ENCODE measurements at regions not wholly inside any gene's neighbourhood (a gene's known extent, or its start where the extent isn't known, plus 50 kb on each side); places are given as distances from the start of the nearest gene placed in this dataset.
"Not testable (repeated sequence)": the region's sequence is repeated elsewhere in the genome, so short reads cannot be mapped to it uniquely, and the experiment has no call there.

GRCh38 chr5:163893281-163893680, 387.9 kb downstream of the MAT2B start:
- Histone ChIP-seq H3K27me3 (ENCODE audit: control insufficient read depth in 1 of 2, insufficient read depth in 2 of 2, low read length in 1 of 2) (no peaks in the 10 kb centered on the region), H3K4me3 (ENCODE audit: low read length in 2 of 2) (no peak overlapping the region), H3K4me1 (ENCODE audit: control insufficient read depth in 1 of 2, insufficient read depth in 2 of 2, low read length in 2 of 2) (no peaks in the 10 kb centered on the region), H3K9me3 (ENCODE audit: control insufficient read depth, low read length) (peaks cover 1% of the 10 kb centered on the region), H3K36me3 (ENCODE audit: control insufficient read depth in 1 of 2, insufficient read depth in 2 of 2, low read length in 1 of 2) (no peaks in the 10 kb centered on the region), H3K27ac (ENCODE audit: low read depth in 1 of 2, low read length in 2 of 2) (no peak overlapping the region)
- intact Hi-C loops (cut with DNase I), result no loop called here
- ATAC-seq (ENCODE audit: low FRiP score) (no peak), DNase-seq (no peak)
- WGBS, 2 donors, result 50 to 53% methylated on average over 2 of the region's 2 CpGs

- ATAC-seq (ENCODE audit: low FRiP score) (no peak), DNase-seq (no peak)
- Histone ChIP-seq H3K4me1 (ENCODE audit: control insufficient read depth in 1 of 2, insufficient read depth in 2 of 2, low read length in 2 of 2) (no peaks in the 10 kb centered on the region), H3K4me3 (ENCODE audit: low read length in 2 of 2) (no peak overlapping the region), H3K9me3 (ENCODE audit: control insufficient read depth, low read length) (peaks cover 1% of the 10 kb centered on the region), H3K27ac (ENCODE audit: low read depth in 1 of 2, low read length in 2 of 2) (no peak overlapping the region), H3K27me3 (ENCODE audit: control insufficient read depth in 1 of 2, insufficient read depth in 2 of 2, low read length in 1 of 2) (no peaks in the 10 kb centered on the region), H3K36me3 (ENCODE audit: control insufficient read depth in 1 of 2, insufficient read depth in 2 of 2, low read length in 1 of 2) (no peaks in the 10 kb centered on the region)
- intact Hi-C loops (cut with DNase I), result no loop called here
These were observed 389.2 kb downstream of the MAT2B start for GRCh38 chr5:163894645-163895044.

GRCh38 chr5:163898873-163899272, 393.5 kb downstream of the MAT2B start:
- Histone ChIP-seq H3K36me3 (ENCODE audit: control insufficient read depth in 1 of 2, insufficient read depth in 2 of 2, low read length in 1 of 2) (no peaks in the 10 kb centered on the region), H3K4me3 (ENCODE audit: low read length in 2 of 2) (no peak overlapping the region), H3K4me1 (ENCODE audit: control insufficient read depth in 1 of 2, insufficient read depth in 2 of 2, low read length in 2 of 2) (no peaks in the 10 kb centered on the region), H3K27me3 (ENCODE audit: control insufficient read depth in 1 of 2, insufficient read depth in 2 of 2, low read length in 1 of 2) (no peaks in the 10 kb centered on the region), H3K27ac (ENCODE audit: low read depth in 1 of 2, low read length in 2 of 2) (no peak overlapping the region), H3K9me3 (ENCODE audit: control insufficient read depth, low read length) (peaks cover 1% of the 10 kb centered on the region)
- DNase-seq, result no peak
- no peak for ATAC-seq (ENCODE audit: low FRiP score)
- intact Hi-C loops (cut with DNase I), result no loop called here

- H3K27me3 ChIP-seq (ENCODE audit: control insufficient read depth in 1 of 2, insufficient read depth in 2 of 2, low read length in 1 of 2); intact Hi-C loops (cut with DNase I); H3K4me3 ChIP-seq (ENCODE audit: low read length in 2 of 2); ATAC-seq (ENCODE audit: low FRiP score); H3K27ac ChIP-seq (ENCODE audit: low read depth in 1 of 2, low read length in 2 of 2); H3K36me3 ChIP-seq (ENCODE audit: control insufficient read depth in 1 of 2, insufficient read depth in 2 of 2, low read length in 1 of 2); H3K4me1 ChIP-seq (ENCODE audit: control insufficient read depth in 1 of 2, insufficient read depth in 2 of 2, low read length in 2 of 2); DNase-seq; H3K9me3 ChIP-seq (ENCODE audit: control insufficient read depth, low read length): not testable (repeated sequence)
- 59 to 62% methylated on average over 1 of the region's 1 CpG for WGBS, 2 donors
These were observed 402.4 kb downstream of the MAT2B start for GRCh38 chr5:163907783-163908182.

- ATAC-seq (ENCODE audit: low FRiP score) (no peak), DNase-seq (no peak)
- Histone ChIP-seq H3K4me1 (ENCODE audit: control insufficient read depth in 1 of 2, insufficient read depth in 2 of 2, low read length in 2 of 2) (no peaks in the 10 kb centered on the region), H3K4me3 (ENCODE audit: low read length in 2 of 2) (no peak overlapping the region), H3K36me3 (ENCODE audit: control insufficient read depth in 1 of 2, insufficient read depth in 2 of 2, low read length in 1 of 2) (no peaks in the 10 kb centered on the region), H3K9me3 (ENCODE audit: control insufficient read depth, low read length) (no peaks in the 10 kb centered on the region), H3K27ac (ENCODE audit: low read depth in 1 of 2, low read length in 2 of 2) (no peak overlapping the region), H3K27me3 (ENCODE audit: control insufficient read depth in 1 of 2, insufficient read depth in 2 of 2, low read length in 1 of 2) (no peaks in the 10 kb centered on the region)
- WGBS, 2 donors, result 47 to 48% methylated on average over 3 of the region's 3 CpGs
- intact Hi-C loops (cut with DNase I), result no loop called here
These were observed 402.8 kb downstream of the MAT2B start for GRCh38 chr5:163908253-163908652.

- Histone ChIP-seq H3K9me3 (ENCODE audit: control insufficient read depth, low read length) (no peaks in the 10 kb centered on the region), H3K27ac (ENCODE audit: low read depth in 1 of 2, low read length in 2 of 2) (no peak overlapping the region), H3K36me3 (ENCODE audit: control insufficient read depth in 1 of 2, insufficient read depth in 2 of 2, low read length in 1 of 2) (no peaks in the 10 kb centered on the region), H3K27me3 (ENCODE audit: control insufficient read depth in 1 of 2, insufficient read depth in 2 of 2, low read length in 1 of 2) (no peaks in the 10 kb centered on the region), H3K4me1 (ENCODE audit: control insufficient read depth in 1 of 2, insufficient read depth in 2 of 2, low read length in 2 of 2) (no peaks in the 10 kb centered on the region), H3K4me3 (ENCODE audit: low read length in 2 of 2) (no peak overlapping the region)
- no peak for ATAC-seq (ENCODE audit: low FRiP score)
- no peak for DNase-seq
- intact Hi-C loops (cut with DNase I), result no loop called here
- 93% methylated on average over 1 of the region's 1 CpG for WGBS, 2 donors
These were observed 404.8 kb downstream of the MAT2B start for GRCh38 chr5:163910226-163910625.

GRCh38 chr5:163912046-163912445, 406.6 kb downstream of the MAT2B start:
- Histone ChIP-seq H3K36me3 (ENCODE audit: control insufficient read depth in 1 of 2, insufficient read depth in 2 of 2, low read length in 1 of 2) (no peaks in the 10 kb centered on the region), H3K9me3 (ENCODE audit: control insufficient read depth, low read length) (no peaks in the 10 kb centered on the region), H3K4me3 (ENCODE audit: low read length in 2 of 2) (no peak overlapping the region), H3K27me3 (ENCODE audit: control insufficient read depth in 1 of 2, insufficient read depth in 2 of 2, low read length in 1 of 2) (no peaks in the 10 kb centered on the region), H3K4me1 (ENCODE audit: control insufficient read depth in 1 of 2, insufficient read depth in 2 of 2, low read length in 2 of 2) (no peaks in the 10 kb centered on the region), H3K27ac (ENCODE audit: low read depth in 1 of 2, low read length in 2 of 2) (no peak overlapping the region)
- 62 to 79% methylated on average over 4 of the region's 4 CpGs for WGBS, 2 donors
- DNase-seq (no peak), ATAC-seq (ENCODE audit: low FRiP score) (no peak)
- intact Hi-C loops (cut with DNase I), result no loop called here

GRCh38 chr5:163913548-163913947, 408.1 kb downstream of the MAT2B start:
- DNase-seq (no peak), ATAC-seq (ENCODE audit: low FRiP score) (no peak)
- H3K4me3 ChIP-seq (ENCODE audit: low read length in 2 of 2), result no peak overlapping the region
- H3K9me3 ChIP-seq (ENCODE audit: control insufficient read depth, low read length), result no peaks in the 10 kb centered on the region
- intact Hi-C loops (cut with DNase I), result no loop called here
- H3K36me3 ChIP-seq (ENCODE audit: control insufficient read depth in 1 of 2, insufficient read depth in 2 of 2, low read length in 1 of 2), result no peaks in the 10 kb centered on the region
- 77 to 79% methylated on average over 3 of the region's 3 CpGs for WGBS, 2 donors
- H3K4me1 ChIP-seq (ENCODE audit: control insufficient read depth in 1 of 2, insufficient read depth in 2 of 2, low read length in 2 of 2), result no peaks in the 10 kb centered on the region
- H3K27me3 ChIP-seq (ENCODE audit: control insufficient read depth in 1 of 2, insufficient read depth in 2 of 2, low read length in 1 of 2), result no peaks in the 10 kb centered on the region
- no peak overlapping the region for H3K27ac ChIP-seq (ENCODE audit: low read depth in 1 of 2, low read length in 2 of 2)

- H3K4me1 ChIP-seq (ENCODE audit: control insufficient read depth in 1 of 2, insufficient read depth in 2 of 2, low read length in 2 of 2), result no peaks in the 10 kb centered on the region
- H3K27ac ChIP-seq (ENCODE audit: low read depth in 1 of 2, low read length in 2 of 2), result no peak overlapping the region
- no peaks in the 10 kb centered on the region for H3K9me3 ChIP-seq (ENCODE audit: control insufficient read depth, low read length)
- no peaks in the 10 kb centered on the region for H3K27me3 ChIP-seq (ENCODE audit: control insufficient read depth in 1 of 2, insufficient read depth in 2 of 2, low read length in 1 of 2)
- intact Hi-C loops (cut with DNase I), result no loop called here
- no peak overlapping the region for H3K4me3 ChIP-seq (ENCODE audit: low read length in 2 of 2)
- no peak for ATAC-seq (ENCODE audit: low FRiP score)
- WGBS, 2 donors, result 72 to 75% methylated on average over 5 of the region's 5 CpGs
- no peak for DNase-seq
- no peaks in the 10 kb centered on the region for H3K36me3 ChIP-seq (ENCODE audit: control insufficient read depth in 1 of 2, insufficient read depth in 2 of 2, low read length in 1 of 2)
These were observed 409.5 kb downstream of the MAT2B start for GRCh38 chr5:163914910-163915309.

All from aorta (tissue), 5 donors.